ENCODE measurements at regions not wholly inside any gene's neighbourhood (a gene's known extent, or its start where the extent isn't known, plus 50 kb on each side); places are given as distances from the start of the nearest gene placed in this dataset.

GRCh38 chr2:6393819-6394218 lies 471.9 kb downstream of the CMPK2 start:
- Histone ChIP-seq H3K4me1 (no peaks in the 10 kb centered on the region), H3K36me3 (no peaks in the 10 kb centered on the region), H3K9me3 (no peaks in the 10 kb centered on the region), H3K27me3 (no peaks in the 10 kb centered on the region), H3K4me3 (no peak overlapping the region), H3K27ac (no peak overlapping the region)
- no peak for FAIRE-seq
- no peak for ATAC-seq
- intact Hi-C loops (cut with DNase I) = no loop called here
- no peak for DNase-seq
- no peak for TF ChIP-seq CTCF (IDR thresholded peaks at IDR 0.05)
- 42 to 43% methylated on average over 3 of the region's 3 CpGs for WGBS, 2 donors

DNA sequence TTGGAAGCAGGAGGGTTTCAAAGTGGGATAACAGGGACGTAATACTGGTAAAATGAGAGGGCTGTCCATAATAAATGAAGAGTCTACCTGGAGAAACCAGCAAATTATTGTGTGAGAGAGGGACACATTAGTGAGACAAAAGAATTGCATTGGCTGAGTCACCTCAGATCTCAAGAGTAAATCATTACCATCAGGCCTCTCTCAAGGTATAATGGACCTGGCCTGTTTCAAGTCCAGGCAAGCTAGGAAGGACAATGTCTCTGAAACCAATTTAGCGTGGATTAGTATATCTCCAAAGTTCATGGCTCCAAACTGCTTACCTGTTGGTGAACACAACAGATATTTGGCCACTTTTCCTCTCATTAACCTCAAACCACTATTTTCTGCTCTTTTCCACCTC lies 471.4 kb downstream of the CMPK2 start:
- no peaks in the 10 kb centered on the region for H3K4me1 ChIP-seq
- DNase-seq (no peak), ATAC-seq (no peak), FAIRE-seq (no peak)
- 79 to 97% methylated on average over 2 of the region's 2 CpGs for WGBS, 2 donors
- no peaks in the 10 kb centered on the region for H3K36me3 ChIP-seq
- no peak for TF ChIP-seq CTCF (IDR thresholded peaks at IDR 0.05)
- intact Hi-C loops (cut with DNase I) = no loop called here
- H3K27ac ChIP-seq = no peak overlapping the region
- no peaks in the 10 kb centered on the region for H3K27me3 ChIP-seq
- H3K4me3 ChIP-seq = no peak overlapping the region
- no peaks in the 10 kb centered on the region for H3K9me3 ChIP-seq

DNA sequence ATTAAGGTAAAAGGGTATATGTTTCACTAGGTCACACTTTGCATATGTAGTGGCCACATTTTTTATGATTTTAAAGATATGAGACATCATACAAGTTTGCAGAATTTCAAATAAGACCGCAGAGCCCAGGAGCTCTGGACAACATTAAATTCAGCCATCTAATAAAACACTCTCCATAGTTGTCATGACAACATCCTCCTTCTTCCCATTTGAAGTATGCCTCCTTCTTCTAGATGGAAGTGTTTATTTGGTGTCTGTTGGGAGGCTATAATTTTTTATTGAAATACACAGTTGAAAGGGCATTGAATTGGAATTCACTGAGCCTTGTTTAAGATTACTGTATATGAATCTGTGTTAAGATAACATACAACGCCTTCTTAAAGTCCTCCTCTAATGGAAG lies 467.3 kb downstream of the CMPK2 start:
- 81 to 88% methylated on average over 2 of the region's 2 CpGs for WGBS, 2 donors
- no peak for TF ChIP-seq CTCF (IDR thresholded peaks at IDR 0.05)
- Histone ChIP-seq H3K27ac (no peak overlapping the region), H3K4me3 (no peak overlapping the region), H3K36me3 (no peaks in the 10 kb centered on the region), H3K9me3 (no peaks in the 10 kb centered on the region), H3K27me3 (no peaks in the 10 kb centered on the region), H3K4me1 (no peaks in the 10 kb centered on the region)
- intact Hi-C loops (cut with DNase I) = no loop called here
- DNase-seq = no peak
- ATAC-seq = no peak
- FAIRE-seq = no peak

DNA sequence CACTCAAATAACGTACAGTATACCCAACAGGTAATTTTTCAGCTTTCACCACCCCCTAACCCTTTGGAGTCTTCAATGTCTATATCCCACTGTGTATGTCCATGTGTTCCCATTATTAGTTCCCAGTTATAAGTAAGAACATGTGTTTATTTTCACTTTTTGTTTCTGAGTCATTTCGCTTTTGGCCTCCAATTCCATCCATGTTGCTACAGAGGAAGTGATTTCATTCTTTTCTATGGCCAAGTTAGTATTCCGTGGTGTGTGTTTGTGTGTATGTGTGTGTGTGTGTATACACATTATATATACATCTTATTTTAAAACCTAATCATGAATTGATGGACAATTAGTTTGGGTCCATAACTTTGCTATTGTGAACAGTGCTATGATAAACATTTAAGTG lies 464.4 kb downstream of the CMPK2 start:
- FAIRE-seq (no peak), DNase-seq (no peak), ATAC-seq (no peak)
- intact Hi-C loops (cut with DNase I) = no loop called here
- Histone ChIP-seq H3K4me3 (no peak overlapping the region), H3K4me1 (no peaks in the 10 kb centered on the region), H3K9me3 (no peaks in the 10 kb centered on the region), H3K27ac (no peak overlapping the region), H3K27me3 (no peaks in the 10 kb centered on the region), H3K36me3 (no peaks in the 10 kb centered on the region)
- no peak for TF ChIP-seq CTCF (IDR thresholded peaks at IDR 0.05)
- WGBS, 2 donors = 77 to 81% methylated on average over 3 of the region's 3 CpGs

DNA sequence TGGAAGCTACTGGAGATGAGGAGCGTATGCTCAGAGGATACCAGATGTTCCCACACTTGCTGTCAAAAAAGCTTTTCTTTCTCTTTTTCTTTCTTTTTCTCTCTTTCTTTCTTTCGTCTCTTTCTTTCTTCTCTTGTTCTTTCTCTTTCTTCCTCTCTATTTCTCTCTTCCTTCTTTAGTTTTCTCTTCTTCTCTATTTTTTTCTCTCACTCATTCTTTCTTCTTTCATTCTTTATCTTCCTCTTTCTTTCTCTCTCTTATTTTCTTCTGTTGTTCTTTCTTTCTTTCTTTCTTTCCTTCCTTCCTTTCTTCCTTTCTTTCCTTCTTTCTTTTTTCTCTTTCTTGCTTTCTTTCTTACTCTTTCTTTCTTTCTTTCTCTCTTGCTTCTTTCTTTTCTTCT lies 457.6 kb downstream of the CMPK2 start:
- DNase-seq (no peak), ATAC-seq (no peak), FAIRE-seq (no peak)
- intact Hi-C loops (cut with DNase I) = no loop called here
- WGBS, 2 donors = 65 to 85% methylated on average over 2 of the region's 2 CpGs
- no peaks in the 10 kb centered on the region for H3K9me3 ChIP-seq
- no peak overlapping the region for H3K4me3 ChIP-seq
- TF ChIP-seq CTCF (IDR thresholded peaks at IDR 0.05) = no peak
- H3K4me1 ChIP-seq = no peaks in the 10 kb centered on the region
- no peaks in the 10 kb centered on the region for H3K36me3 ChIP-seq
- no peak overlapping the region for H3K27ac ChIP-seq
- no peaks in the 10 kb centered on the region for H3K27me3 ChIP-seq

Data from pancreas (tissue), 10 donors.